ENCODE measurements at regions not wholly inside any gene's neighbourhood (a gene's known extent, or its start where the extent isn't known, plus 50 kb on each side); places are given as distances from the start of the nearest gene placed in this dataset.

DNA sequence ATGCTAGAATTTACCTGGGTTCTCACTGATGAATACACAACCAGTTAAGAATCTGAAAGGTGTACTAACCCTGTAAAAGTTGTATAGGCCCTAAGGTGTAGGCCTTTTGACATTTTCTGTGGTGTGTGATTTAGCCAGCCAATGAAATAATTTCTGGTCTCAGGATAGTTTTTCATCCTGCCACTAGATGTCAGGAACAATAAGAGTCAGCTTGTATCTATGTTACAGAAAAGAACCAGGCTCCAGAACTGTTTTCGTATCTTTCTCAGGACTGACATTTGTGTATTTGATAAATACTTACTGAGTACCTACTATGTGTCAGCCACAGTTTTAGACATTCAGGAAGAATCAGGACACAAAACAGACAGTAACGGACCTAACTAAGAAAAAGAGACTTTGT is 673.6 kb upstream of the TENM3 start:
- no peak for TF ChIP-seq POLR2A (IDR thresholded peaks at IDR 0.05; ENCODE audit: low read length)
- TF ChIP-seq GATA1 (IDR thresholded peaks at IDR 0.05; ENCODE audit: low read depth, low read length) = no peak

Measured in erythroblast (primary cell).